ENCODE measurements at regions not wholly inside any gene's neighbourhood (a gene's known extent, or its start where the extent isn't known, plus 50 kb on each side); places are given as distances from the start of the nearest gene placed in this dataset.

DNA sequence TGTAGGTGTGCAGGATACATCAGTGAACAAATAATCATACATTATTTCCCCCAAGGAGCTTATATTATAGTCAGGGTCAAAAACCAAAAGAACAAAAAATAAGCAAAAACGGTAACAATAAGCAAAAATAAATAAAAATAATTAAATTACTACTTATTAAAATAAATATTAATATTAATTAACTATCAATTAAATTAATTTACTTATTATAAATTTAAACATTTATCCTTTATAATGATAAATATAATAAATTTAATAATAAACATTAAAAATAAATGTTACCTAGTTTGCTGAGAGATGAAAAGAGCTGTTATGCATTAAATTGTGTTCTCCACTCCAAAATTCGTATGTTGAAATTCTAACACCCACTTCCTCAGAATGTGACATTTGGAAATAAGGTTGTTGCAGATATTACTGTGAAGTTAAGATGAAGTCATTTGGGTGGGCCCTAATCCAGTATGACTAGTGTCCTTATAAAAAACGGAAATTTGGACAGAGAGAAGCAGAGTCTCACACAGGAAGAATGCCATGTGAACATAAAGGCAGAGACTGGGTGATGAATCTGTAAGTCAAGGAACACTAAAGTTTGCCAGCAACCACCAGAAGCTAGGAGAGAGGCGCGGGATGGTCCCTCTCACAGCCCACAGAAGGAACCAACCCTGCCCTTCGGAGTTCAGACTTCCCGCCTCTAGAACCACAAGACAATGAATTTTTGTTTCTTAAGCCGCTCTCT, 67.2 kb upstream of the IBSP start:
- Histone ChIP-seq H3K4me1 (replicated peaks in 1 of 2) (no peaks in the 10 kb centered on the region), H3K4me3 (no peak overlapping the region), H3K27me3 (no peaks in the 10 kb centered on the region), H3K9me3 (replicated peaks in 1 of 3) (no peaks in the 10 kb centered on the region), H3K27ac (no peak overlapping the region), H3K36me3 (replicated peaks in 1 of 2) (no peaks in the 10 kb centered on the region)
- DNase-seq = peak in 2 of 7 donors; percentile 1 to 16
- 56 to 68% (median 57%) methylated on average over 8 of the region's 8 CpGs for WGBS, 4 donors
- TF ChIP-seq, protein P1, sequence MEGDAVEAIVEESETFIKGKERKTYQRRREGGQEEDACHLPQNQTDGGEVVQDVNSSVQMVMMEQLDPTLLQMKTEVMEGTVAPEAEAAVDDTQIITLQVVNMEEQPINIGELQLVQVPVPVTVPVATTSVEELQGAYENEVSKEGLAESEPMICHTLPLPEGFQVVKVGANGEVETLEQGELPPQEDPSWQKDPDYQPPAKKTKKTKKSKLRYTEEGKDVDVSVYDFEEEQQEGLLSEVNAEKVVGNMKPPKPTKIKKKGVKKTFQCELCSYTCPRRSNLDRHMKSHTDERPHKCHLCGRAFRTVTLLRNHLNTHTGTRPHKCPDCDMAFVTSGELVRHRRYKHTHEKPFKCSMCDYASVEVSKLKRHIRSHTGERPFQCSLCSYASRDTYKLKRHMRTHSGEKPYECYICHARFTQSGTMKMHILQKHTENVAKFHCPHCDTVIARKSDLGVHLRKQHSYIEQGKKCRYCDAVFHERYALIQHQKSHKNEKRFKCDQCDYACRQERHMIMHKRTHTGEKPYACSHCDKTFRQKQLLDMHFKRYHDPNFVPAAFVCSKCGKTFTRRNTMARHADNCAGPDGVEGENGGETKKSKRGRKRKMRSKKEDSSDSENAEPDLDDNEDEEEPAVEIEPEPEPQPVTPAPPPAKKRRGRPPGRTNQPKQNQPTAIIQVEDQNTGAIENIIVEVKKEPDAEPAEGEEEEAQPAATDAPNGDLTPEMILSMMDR (IDR thresholded peaks at IDR 0.05) = no peak
- no peak for TF ChIP-seq POLR2A (IDR thresholded peaks at IDR 0.05)
- intact Hi-C loops (cut with DNase I) = no loop called here

DNA sequence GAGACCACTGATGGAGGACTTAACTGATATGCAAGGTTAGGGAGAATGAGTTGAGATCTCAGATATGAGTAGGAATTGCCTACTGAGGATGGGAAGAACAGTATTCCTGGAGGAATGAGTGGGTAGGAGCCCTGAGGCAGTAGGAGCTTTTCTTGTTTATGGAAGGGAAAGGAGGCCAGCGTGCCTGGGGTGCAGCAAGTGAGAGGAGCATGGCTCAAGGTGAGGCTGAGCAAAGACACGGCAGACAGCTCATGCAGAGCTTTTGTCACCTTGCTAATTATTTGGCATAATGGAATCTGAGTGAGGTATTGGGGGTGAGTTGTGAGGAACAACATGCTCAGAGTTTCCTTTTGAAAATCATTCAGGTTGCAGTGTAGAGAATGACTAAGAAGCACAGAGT, 65.3 kb upstream of the IBSP start:
- H3K4me1 ChIP-seq (replicated peaks in 1 of 2) = no peaks in the 10 kb centered on the region
- intact Hi-C loops (cut with DNase I) = no loop called here
- H3K27me3 ChIP-seq = no peaks in the 10 kb centered on the region
- no peak overlapping the region for H3K4me3 ChIP-seq
- no peak for TF ChIP-seq POLR2A (IDR thresholded peaks at IDR 0.05)
- TF ChIP-seq, protein P1 (IDR thresholded peaks at IDR 0.05) = no peak
- 52 to 73% (median 71%) methylated on average over 2 of the region's 2 CpGs for WGBS, 4 donors
- no peak for DNase-seq
- H3K27ac ChIP-seq = no peak overlapping the region
- no peaks in the 10 kb centered on the region for H3K36me3 ChIP-seq (replicated peaks in 1 of 2)
- no peaks in the 10 kb centered on the region for H3K9me3 ChIP-seq (replicated peaks in 1 of 3)

DNA sequence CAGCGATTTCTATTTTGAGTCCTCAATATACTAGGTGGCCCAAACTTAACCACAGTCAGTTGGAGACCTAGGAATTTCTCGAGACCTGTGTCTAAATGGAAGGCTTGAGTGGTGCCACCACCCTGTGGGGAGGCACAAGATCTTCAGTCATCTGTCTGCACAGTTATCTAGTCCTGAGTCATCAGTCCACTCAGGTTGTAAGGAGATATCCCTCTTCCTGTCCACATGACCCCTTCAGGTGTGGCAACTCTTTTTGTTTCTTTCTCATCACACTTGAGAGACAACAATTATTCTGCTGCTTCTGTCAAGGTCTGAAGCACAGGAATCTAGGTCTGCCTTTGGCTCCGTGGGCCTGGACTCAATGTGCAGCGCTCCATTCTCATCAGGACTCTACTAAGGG, 64.4 kb upstream of the IBSP start:
- Histone ChIP-seq H3K4me3 (no peak overlapping the region), H3K27ac (no peak overlapping the region), H3K9me3 (replicated peaks in 1 of 3) (no peaks in the 10 kb centered on the region), H3K27me3 (no peaks in the 10 kb centered on the region), H3K4me1 (replicated peaks in 1 of 2) (no peaks in the 10 kb centered on the region), H3K36me3 (replicated peaks in 1 of 2) (no peaks in the 10 kb centered on the region)
- intact Hi-C loops (cut with DNase I) = no loop called here
- no peak for DNase-seq
- no peak for TF ChIP-seq POLR2A (IDR thresholded peaks at IDR 0.05)
- 65 to 74% (median 68%) methylated on average over 4 of the region's 4 CpGs for WGBS, 4 donors

DNA sequence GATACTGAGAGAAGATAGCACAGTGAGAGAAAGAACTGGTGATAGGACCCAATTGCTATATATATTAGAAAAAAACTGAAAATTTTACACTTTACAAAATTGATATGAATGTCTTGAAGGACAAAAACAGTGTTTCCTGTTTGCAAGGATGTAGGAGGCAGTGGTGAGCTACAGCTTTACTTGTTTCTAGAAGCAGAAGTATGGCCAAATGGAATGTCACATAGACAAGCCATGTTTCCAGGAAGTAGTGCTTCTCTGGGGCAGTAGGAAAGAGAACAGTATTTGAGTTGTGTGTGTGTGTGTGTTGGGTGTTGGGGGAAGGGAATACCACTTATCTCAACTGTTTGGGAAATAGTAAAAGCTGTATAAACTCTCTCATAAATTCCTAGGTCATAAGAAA, 60.9 kb upstream of the IBSP start:
- Histone ChIP-seq H3K27ac (no peak overlapping the region), H3K4me3 (no peak overlapping the region)
- intact Hi-C loops (cut with DNase I) = no loop called here

More for the DNA sequence above, 60.9 kb upstream of the IBSP start:
- H3K27me3 ChIP-seq = no peaks in the 10 kb centered on the region
- no peak for DNase-seq
- TF ChIP-seq, protein P1 (IDR thresholded peaks at IDR 0.05) = no peak
- no peak for TF ChIP-seq POLR2A (IDR thresholded peaks at IDR 0.05)
- no peaks in the 10 kb centered on the region for H3K9me3 ChIP-seq (replicated peaks in 1 of 3)
- H3K4me1 ChIP-seq (replicated peaks in 1 of 2) = no peaks in the 10 kb centered on the region
- H3K36me3 ChIP-seq (replicated peaks in 1 of 2) = no peaks in the 10 kb centered on the region

Data from adrenal gland (tissue), 9 donors.